GM12878 (cell line): ENCODE measurements at regions not wholly inside any gene's neighbourhood (a gene's known extent, or its start where the extent isn't known, plus 50 kb on each side); places are given as distances from the start of the nearest gene placed in this dataset.

Source experiments
- ATAC-seq: fragments of 200-7000 bp; cut with Tn5 transposase; 3 replicates; pipeline ENCODE4 v1.9.1; 2020; ENCODE audit warnings: mild to moderate bottlenecking, moderate library complexity
- BruUV-seq: library from RNA; stranded (reverse); fragments of 400-500 nt; replicated peaks from 2 replicates; lab custom pipeline; 2021; lab: Mats Ljungman, UMichigan
- CTCF ChIA-PET: fragments of 300-600 bp; sonication (Branson Sonifier 250); formaldehyde crosslinking; extraction: SDS; loops from one replicate; lab custom pipeline; 2021; ENCODE audit warnings: inconsistent platforms; lab: Yijun Ruan, JAX
- POLR2A ChIA-PET: fragments of 350-600 bp; formaldehyde crosslinking; extraction: SDS; loops from one replicate; lab custom pipeline; 2021; ENCODE audit warnings: inconsistent platforms; lab: Charles Lee
- RAD21 ChIA-PET: fragments of 300-600 bp; sonication (Branson Sonifier 250); formaldehyde crosslinking; loops from one replicate; lab custom pipeline; 2023; ENCODE audit warnings: antibody characterized with exemption; ENCODE audit not compliant: unreplicated experiment; lab: Charles Lee
- SMC1A ChIA-PET: fragments of 300-600 bp; sonication (Branson Sonifier 250); formaldehyde crosslinking; loops from one replicate; lab custom pipeline; 2023; ENCODE audit not compliant: unreplicated experiment, uncharacterized antibody; lab: Charles Lee
- DNase-seq: peaks from one replicate; pipeline ENCODE4 v3.0.0-alpha.2; 2011; ENCODE audit warnings: low read depth, low spot score
- FAIRE-seq: peaks from 3 replicates; lab custom pipeline; 2011; peaks lifted over from hg19 to GRCh38; lab: Jason Lieb, UNC
- H2AFZ ChIP-seq: 2 replicates; pipeline ENCODE4 v1.6.0; 2011; ENCODE audit warnings: low read depth, low read length, control low read depth; ENCODE audit not compliant: control insufficient read depth
- H3K27ac ChIP-seq: 2 replicates; pipeline ENCODE4 v1.5.1; 2011; ENCODE audit warnings: control low read depth; ENCODE audit not compliant: control insufficient read depth, insufficient read depth
- H3K27me3 ChIP-seq, 2 experiments: replicated peaks in 1 of 2; 2 replicates each; pipeline versions ENCODE4 v1.6.0 to v1.6.1; 2011; ENCODE audit warnings: low read length in 1 of 2; ENCODE audit not compliant: control insufficient read depth in 2 of 2, insufficient read depth in 2 of 2
- H3K36me3 ChIP-seq, 2 experiments: 2 replicates each; pipeline ENCODE4 v1.5.1; 2011; ENCODE audit warnings: low read length in 1 of 2; ENCODE audit not compliant: control insufficient read depth in 2 of 2, insufficient read depth in 2 of 2
- H3K4me1 ChIP-seq: 2 replicates; pipeline ENCODE4 v1.6.1; 2011; ENCODE audit warnings: mild to moderate bottlenecking, low read length, moderate library complexity, mixed read lengths; ENCODE audit not compliant: control insufficient read depth, insufficient read depth
- H3K4me2 ChIP-seq: 2 replicates; pipeline ENCODE4 v1.6.0; 2011; ENCODE audit warnings: control low read depth; ENCODE audit not compliant: control insufficient read depth, insufficient read depth
- H3K4me3 ChIP-seq: fragments of 200-600 bp; sonication (generic); 2 replicates; pipeline ENCODE4 v1.5.1; 2016
- H3K79me2 ChIP-seq: 2 replicates; pipeline ENCODE4 v1.6.0; 2011; ENCODE audit warnings: low read length; ENCODE audit not compliant: control insufficient read depth, insufficient read depth
- H3K9ac ChIP-seq: 2 replicates; pipeline ENCODE4 v1.8.0; 2011; ENCODE audit warnings: low read length, control low read depth, mixed read lengths; ENCODE audit not compliant: control insufficient read depth, insufficient read depth
- H3K9me3 ChIP-seq: replicated peaks from 3 replicates; pipeline ENCODE4 v1.5.1; 2011; ENCODE audit warnings: mild to moderate bottlenecking, low read length; ENCODE audit not compliant: control insufficient read depth, insufficient read depth
- H4K20me1 ChIP-seq: 2 replicates; pipeline ENCODE4 v1.6.0; 2011; ENCODE audit not compliant: control insufficient read depth, insufficient read depth
- EZH2 ChIP-seq: IDR thresholded peaks from 2 replicates; pipeline ENCODE4 v1.6.1; 2012; ENCODE audit warnings: low read depth, mild to moderate bottlenecking, control low read depth, inconsistent platforms, low read length, borderline replicate concordance; ENCODE audit not compliant: control insufficient read depth
- LARP7 ChIP-seq: fragments of 450-650 bp; IDR thresholded peaks from 2 replicates; pipeline ENCODE4 v1.6.1; 2017; ENCODE audit warnings: mild to moderate bottlenecking
- MEF2A ChIP-seq: IDR thresholded peaks from 2 replicates; pipeline ENCODE4 v1.6.1; 2011; ENCODE audit warnings: low read depth, mild to moderate bottlenecking, low read length, moderate library complexity; ENCODE audit not compliant: insufficient read depth
- MYB ChIP-seq: fragments of 150-350 bp; IDR thresholded peaks from 2 replicates; pipeline ENCODE4 v1.6.1; 2014; ENCODE audit warnings: mild to moderate bottlenecking, low read depth, low read length, borderline replicate concordance
- POU2F2 ChIP-seq: IDR thresholded peaks from 3 replicates; pipeline ENCODE4 v1.6.1; 2011; ENCODE audit warnings: low read depth, mild to moderate bottlenecking, low read length, borderline replicate concordance
- SIN3A ChIP-seq: IDR thresholded peaks from 2 replicates; pipeline ENCODE4 v1.6.1; 2012; ENCODE audit warnings: low read depth, low read length, improper control_type of control experiment
- SMAD1 ChIP-seq: fragments of 450-650 bp; IDR thresholded peaks from 2 replicates; pipeline ENCODE4 v1.6.1; 2018; ENCODE audit warnings: mild to moderate bottlenecking, low read depth; ENCODE audit not compliant: partially characterized antibody
- SMARCA5 ChIP-seq: fragments of 450-650 bp; IDR thresholded peaks from 2 replicates; pipeline ENCODE4 v1.6.1; 2017; ENCODE audit warnings: mild to moderate bottlenecking
- STAT3 ChIP-seq: IDR thresholded peaks from 2 replicates; pipeline ENCODE4 v1.6.1; 2011; ENCODE audit warnings: low read depth, low read length, improper control_type of control experiment
- SUPT20H ChIP-seq: IDR thresholded peaks from 2 replicates; pipeline ENCODE4 v1.6.1; 2011; ENCODE audit warnings: low read depth, mild to moderate bottlenecking, low read length, moderate library complexity, borderline replicate concordance; ENCODE audit not compliant: control insufficient read depth
- TARDBP ChIP-seq: IDR thresholded peaks from 2 replicates; pipeline ENCODE4 v1.6.1; 2016; ENCODE audit warnings: borderline replicate concordance
- USF1 ChIP-seq: IDR thresholded peaks from 2 replicates; pipeline ENCODE4 v1.6.1; 2011; ENCODE audit warnings: borderline replicate concordance, low read depth, mild to moderate bottlenecking, moderate library complexity, mixed read lengths, low read length; ENCODE audit not compliant: insufficient read depth; ENCODE audit errors: extremely low read length
- ZSCAN29 ChIP-seq: fragments of 450-650 bp; IDR thresholded peaks from 2 replicates; pipeline ENCODE4 v1.6.1; 2017; ENCODE audit warnings: mild to moderate bottlenecking, moderate library complexity
- WGBS: methylation state at CpG from one replicate; pipeline ENCODE4 v1.1.6; 2016; ENCODE audit warnings: low lambda C conversion rate; ENCODE audit not compliant: insufficient replicate concordance, insufficient coverage; ENCODE audit errors: missing lambda C conversion rate; 5-methylcytosine and 5-hydroxymethylcytosine counted together
- in situ Hi-C: fragments of 300-500 bp; cut with MboI; formaldehyde crosslinking; loops from 9 replicates; pipeline ENCODE4 v1.14.3; 2018; ENCODE audit warnings: mixed read lengths
- intact Hi-C: fragments of 100-400 bp; cut with micrococcal nuclease; formaldehyde crosslinking; loops from one replicate; pipeline ENCODE4 v1.14.2; 2022; ENCODE audit not compliant: unreplicated experiment
- TF ChIP-seq, protein P1 (sequence below): fragments of 450-650 bp; IDR thresholded peaks from 2 replicates; pipeline ENCODE4 v1.6.1; 2017; ENCODE audit warnings: low read depth, mild to moderate bottlenecking, moderate library complexity

DNA sequence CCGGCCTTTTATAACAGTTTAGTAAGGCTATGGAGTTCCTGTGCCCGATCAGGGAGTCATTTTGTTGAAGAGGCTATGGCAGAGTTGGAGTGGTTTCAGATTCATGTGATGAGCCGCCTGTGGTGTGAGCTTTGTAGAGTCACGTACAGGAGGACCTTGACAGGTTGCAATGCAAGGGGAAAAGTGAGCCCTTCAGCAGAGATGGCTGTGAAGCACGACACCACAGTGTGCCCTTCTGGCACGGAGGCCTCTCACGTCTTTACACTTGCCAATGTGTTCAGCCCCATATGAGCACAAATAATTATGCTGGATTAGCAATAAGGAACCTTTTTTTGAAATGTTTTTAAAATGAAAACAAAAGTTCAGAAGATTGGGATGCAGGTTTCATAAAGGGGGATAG is 499.8 kb downstream of the LIG4 start:
- Histone ChIP-seq H3K4me1 (no peaks in the 10 kb centered on the region), H4K20me1 (no peaks in the 10 kb centered on the region), H3K4me2 (no peak overlapping the region), H3K9me3 (no peaks in the 10 kb centered on the region), H3K79me2 (no peaks in the 10 kb centered on the region), H3K9ac (no peak overlapping the region), H2AFZ (no peak overlapping the region), H3K36me3 (no peaks in the 10 kb centered on the region), H3K4me3 (no peak overlapping the region), H3K27me3 (no peaks in the 10 kb centered on the region), H3K27ac (no peak overlapping the region)
- intact Hi-C loops, result no loop called here
- ChIA-PET SMC1A (no interaction called here), RAD21 (no interaction called here), POLR2A (no interaction called here), CTCF (no interaction called here)
- no peak for ATAC-seq
- in situ Hi-C loops, result no loop called here
- FAIRE-seq, result no peak
- no TSS peak for BruUV-seq
- TF ChIP-seq STAT3, result no peak
- TF ChIP-seq, protein P1, sequence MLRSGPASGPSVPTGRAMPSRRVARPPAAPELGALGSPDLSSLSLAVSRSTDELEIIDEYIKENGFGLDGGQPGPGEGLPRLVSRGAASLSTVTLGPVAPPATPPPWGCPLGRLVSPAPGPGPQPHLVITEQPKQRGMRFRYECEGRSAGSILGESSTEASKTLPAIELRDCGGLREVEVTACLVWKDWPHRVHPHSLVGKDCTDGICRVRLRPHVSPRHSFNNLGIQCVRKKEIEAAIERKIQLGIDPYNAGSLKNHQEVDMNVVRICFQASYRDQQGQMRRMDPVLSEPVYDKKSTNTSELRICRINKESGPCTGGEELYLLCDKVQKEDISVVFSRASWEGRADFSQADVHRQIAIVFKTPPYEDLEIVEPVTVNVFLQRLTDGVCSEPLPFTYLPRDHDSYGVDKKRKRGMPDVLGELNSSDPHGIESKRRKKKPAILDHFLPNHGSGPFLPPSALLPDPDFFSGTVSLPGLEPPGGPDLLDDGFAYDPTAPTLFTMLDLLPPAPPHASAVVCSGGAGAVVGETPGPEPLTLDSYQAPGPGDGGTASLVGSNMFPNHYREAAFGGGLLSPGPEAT, result no peak
- DNase-seq, result no peak
- 57% methylated on average over 6 of the region's 7 CpGs for WGBS

DNA sequence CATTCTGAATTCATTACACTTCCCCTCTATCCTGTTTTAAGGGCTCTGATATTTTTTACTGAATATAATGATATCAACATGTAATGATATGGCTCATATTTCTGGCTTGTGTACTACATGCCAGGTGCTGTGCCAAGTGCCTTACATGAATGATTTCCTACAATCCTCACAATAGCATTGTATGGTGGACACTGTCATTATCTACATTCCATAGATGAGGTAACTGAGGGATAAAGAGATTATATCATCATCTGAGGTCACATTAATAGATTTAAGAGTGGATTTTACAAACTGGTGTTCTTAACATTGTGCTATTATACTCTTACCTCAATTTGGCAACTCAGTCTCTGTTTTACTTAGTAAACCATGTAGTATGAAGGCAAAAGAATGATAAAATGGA is 502.0 kb downstream of the LIG4 start:
- no peak overlapping the region for H3K4me2 ChIP-seq
- POLR2A ChIA-PET, result no interaction called here
- H3K27me3 ChIP-seq, result no peaks in the 10 kb centered on the region
- no peaks in the 10 kb centered on the region for H3K79me2 ChIP-seq
- H3K9me3 ChIP-seq, result no peaks in the 10 kb centered on the region
- DNase-seq (no peak), ATAC-seq (no peak), FAIRE-seq (no peak)
- BruUV-seq, result no TSS peak
- SMC1A ChIA-PET, result no interaction called here
- intact Hi-C loops (no loop called here), in situ Hi-C loops (no loop called here)
- H3K4me3 ChIP-seq, result no peak overlapping the region
- RAD21 ChIA-PET, result no interaction called here
- H3K9ac ChIP-seq, result no peak overlapping the region
- H3K27ac ChIP-seq, result no peak overlapping the region
- H2AFZ ChIP-seq, result no peak overlapping the region
- H4K20me1 ChIP-seq, result no peaks in the 10 kb centered on the region
- CTCF ChIA-PET, result no interaction called here
- no peaks in the 10 kb centered on the region for H3K4me1 ChIP-seq
- H3K36me3 ChIP-seq, result no peaks in the 10 kb centered on the region
- no peak for TF ChIP-seq EZH2
- no peak for TF ChIP-seq MYB
- TF ChIP-seq SUPT20H, result no peak
- no peak for TF ChIP-seq ZSCAN29
- TF ChIP-seq USF1, result no peak
- no peak for TF ChIP-seq TARDBP
- no peak for TF ChIP-seq SMARCA5
- TF ChIP-seq LARP7, result no peak
- TF ChIP-seq POU2F2, result no peak
- TF ChIP-seq SMAD1, result no peak
- no peak for TF ChIP-seq SIN3A
- TF ChIP-seq MEF2A, result no peak
